AG10803 (cell line): ENCODE measurements at regions not wholly inside any gene's neighbourhood (a gene's known extent, or its start where the extent isn't known, plus 50 kb on each side); places are given as distances from the start of the nearest gene placed in this dataset.

ENCODE experiments used
- DNase-seq: peaks from one replicate; pipeline ENCODE4 v3.0.0; 2010; ENCODE audit warnings: low read depth
- H3K4me3 ChIP-seq: 2 replicates; pipeline ENCODE4 v1.5.1; 2011; ENCODE audit warnings: mild to moderate bottlenecking, low read length, control low read depth
- TF ChIP-seq, protein P1 (sequence below): conservative IDR thresholded peaks from 2 replicates; pipeline ENCODE4 v1.5.1; 2011; ENCODE audit warnings: mild to moderate bottlenecking, low read length, control low read depth, inconsistent platforms

DNA sequence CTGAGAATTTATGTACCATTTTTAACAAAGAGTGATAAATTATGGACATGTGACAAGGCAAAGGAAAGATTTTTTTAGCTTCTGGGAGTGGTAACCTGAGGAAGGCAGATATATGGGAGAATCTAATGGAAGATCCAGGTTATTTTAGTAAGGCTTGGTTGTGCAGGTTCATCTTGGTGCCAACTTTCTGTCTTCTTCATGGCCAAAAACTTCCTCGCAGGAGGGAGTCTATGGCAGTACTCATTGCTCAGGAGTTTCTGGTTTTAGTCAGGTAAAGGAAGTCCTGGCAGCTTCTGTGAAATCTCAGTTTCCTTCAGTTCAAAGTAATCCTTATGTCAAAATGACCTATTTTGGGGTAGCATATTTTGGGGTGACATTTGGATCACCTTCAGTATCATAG lies 248.3 kb upstream of the KCNN2 start:
- no peak overlapping the region for H3K4me3 ChIP-seq
- no peak for DNase-seq

DNA sequence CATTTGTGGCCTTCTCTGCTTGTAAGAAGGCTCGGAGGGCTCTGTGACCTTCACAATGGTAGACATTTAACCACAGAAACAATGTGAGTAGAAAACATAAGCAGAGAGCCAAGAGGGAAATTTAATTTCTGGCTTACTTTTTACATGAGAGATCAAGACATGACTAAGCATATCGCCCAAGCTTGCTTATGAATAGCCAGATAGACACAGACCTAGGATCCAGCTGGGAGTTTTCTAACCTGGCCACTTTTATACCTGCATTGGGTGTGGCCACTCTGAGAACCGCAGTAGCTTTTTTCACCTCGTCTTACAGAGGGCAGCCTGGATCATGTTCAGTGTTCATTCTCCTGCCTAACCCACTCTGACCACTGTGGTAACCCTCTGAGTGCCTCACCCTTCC lies 244.9 kb upstream of the KCNN2 start:
- no peak for DNase-seq
- TF ChIP-seq, protein P1, sequence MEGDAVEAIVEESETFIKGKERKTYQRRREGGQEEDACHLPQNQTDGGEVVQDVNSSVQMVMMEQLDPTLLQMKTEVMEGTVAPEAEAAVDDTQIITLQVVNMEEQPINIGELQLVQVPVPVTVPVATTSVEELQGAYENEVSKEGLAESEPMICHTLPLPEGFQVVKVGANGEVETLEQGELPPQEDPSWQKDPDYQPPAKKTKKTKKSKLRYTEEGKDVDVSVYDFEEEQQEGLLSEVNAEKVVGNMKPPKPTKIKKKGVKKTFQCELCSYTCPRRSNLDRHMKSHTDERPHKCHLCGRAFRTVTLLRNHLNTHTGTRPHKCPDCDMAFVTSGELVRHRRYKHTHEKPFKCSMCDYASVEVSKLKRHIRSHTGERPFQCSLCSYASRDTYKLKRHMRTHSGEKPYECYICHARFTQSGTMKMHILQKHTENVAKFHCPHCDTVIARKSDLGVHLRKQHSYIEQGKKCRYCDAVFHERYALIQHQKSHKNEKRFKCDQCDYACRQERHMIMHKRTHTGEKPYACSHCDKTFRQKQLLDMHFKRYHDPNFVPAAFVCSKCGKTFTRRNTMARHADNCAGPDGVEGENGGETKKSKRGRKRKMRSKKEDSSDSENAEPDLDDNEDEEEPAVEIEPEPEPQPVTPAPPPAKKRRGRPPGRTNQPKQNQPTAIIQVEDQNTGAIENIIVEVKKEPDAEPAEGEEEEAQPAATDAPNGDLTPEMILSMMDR: no peak
- H3K4me3 ChIP-seq: no peak overlapping the region

More for the DNA sequence above, 248.3 kb upstream of the KCNN2 start:
- TF ChIP-seq, protein P1: no peak

DNA sequence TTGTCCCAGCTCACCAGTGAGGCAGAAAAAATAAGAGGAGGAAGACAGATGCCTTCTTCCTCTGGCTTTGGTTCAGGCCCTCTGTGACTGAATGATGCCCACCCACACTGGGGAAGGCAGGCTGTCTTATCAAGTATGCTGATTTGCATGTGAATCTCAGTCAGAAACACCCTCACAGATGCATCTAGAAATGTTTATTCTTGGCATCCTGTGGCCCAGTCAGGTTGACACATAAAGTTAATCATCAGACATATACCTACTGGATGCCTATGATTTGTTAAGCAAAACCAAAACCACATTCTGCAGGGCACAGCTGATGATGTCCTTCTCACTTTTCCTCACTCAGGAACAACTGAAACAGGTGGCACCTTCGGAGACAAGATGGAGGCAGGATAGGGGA lies 243.4 kb upstream of the KCNN2 start:
- TF ChIP-seq, protein P1: no peak
- DNase-seq: no peak
- no peak overlapping the region for H3K4me3 ChIP-seq

DNA sequence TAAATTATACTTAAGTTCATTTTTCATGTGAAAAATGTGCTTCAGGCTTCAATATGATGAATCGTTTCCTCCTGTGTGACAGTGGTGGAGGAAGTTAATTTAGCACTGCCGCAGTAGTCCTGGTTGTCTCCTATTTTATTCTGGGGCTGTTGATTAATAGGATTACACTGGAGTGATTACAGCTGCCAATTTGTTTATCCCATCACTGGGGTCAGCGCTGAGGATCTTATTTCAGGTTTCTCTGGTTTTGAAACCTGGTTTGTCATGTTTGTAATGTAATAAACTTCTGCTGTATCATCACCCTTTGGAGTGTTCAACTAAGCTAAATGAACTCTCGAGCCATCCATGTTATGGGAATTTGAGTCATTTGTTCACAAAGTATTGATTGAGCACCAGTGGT lies 241.7 kb upstream of the KCNN2 start:
- TF ChIP-seq, protein P1: no peak
- no peak overlapping the region for H3K4me3 ChIP-seq
- no peak for DNase-seq

DNA sequence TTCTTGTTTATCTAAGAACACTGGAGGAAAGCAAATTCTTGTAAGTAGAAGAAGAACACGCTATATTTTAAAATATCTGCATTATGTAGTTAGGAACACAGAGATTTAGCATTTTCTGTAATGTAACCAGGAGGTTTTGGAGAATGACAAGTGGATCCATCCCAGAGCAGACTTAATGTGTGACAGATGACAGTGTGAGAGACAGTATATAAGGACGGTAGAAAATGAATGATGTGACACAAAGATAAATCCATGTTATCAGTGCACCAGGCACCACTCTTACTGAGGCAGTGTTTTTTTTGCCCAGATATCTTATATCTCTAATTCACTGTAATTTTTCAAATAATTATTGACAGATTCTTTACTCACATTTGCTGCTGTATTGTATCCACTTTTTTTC lies 239.0 kb upstream of the KCNN2 start:
- no peak overlapping the region for H3K4me3 ChIP-seq
- DNase-seq: no peak
- TF ChIP-seq, protein P1: no peak

DNA sequence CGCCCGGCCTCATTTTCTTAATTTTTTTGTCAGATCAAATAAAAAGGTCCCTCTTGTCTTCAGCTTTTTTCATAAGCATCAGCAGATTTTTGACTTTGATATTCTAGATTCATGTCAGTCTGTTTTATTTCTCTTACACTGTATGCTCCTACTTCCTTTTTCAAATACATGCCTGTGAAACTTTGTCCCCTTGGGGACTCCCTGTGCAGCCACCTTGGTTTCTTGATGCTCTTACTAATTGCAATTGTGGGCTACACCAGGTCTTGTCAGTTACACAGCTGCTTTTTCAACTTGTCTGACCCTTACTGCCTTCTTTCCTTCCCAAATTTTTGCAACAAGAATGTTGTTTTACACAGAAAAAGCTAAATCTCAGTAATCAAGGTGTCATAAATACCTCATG lies 238.2 kb upstream of the KCNN2 start:
- TF ChIP-seq, protein P1: no peak
- H3K4me3 ChIP-seq: no peak overlapping the region
- DNase-seq: no peak

DNA sequence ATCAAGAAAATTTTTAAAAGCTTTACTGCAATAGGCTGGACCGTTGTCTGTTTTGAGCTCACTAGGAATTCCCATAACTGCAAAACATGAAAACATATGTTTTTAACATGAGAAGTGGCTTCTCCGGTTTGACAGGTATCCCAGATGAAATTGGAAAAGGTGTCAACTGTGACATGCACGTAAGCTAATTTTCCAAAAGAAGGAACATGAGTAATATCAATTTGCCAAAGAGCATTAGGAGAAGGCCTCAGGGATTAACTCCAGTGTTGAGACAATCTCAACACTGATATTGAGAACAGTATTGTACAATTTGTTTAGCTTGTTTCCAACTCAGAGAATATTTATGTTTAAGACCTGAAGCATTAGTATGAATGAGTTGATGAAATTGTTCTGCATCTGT lies 215.5 kb upstream of the KCNN2 start:
- DNase-seq: no peak
- TF ChIP-seq, protein P1: no peak
- H3K4me3 ChIP-seq: no peak overlapping the region
